ENCODE measurements at regions not wholly inside any gene's neighbourhood (a gene's known extent, or its start where the extent isn't known, plus 50 kb on each side); places are given as distances from the start of the nearest gene placed in this dataset.

GRCh38 chr6:138550346-138550767 is 51.1 kb upstream of the NHSL1 start:
- no peak overlapping the region for H3K9ac ChIP-seq (ENCODE audit: low read depth in 1 of 2, low read length in 2 of 2)
- H3K4me3 ChIP-seq (ENCODE audit: low read depth in 1 of 3, low read length in 3 of 3), result no peak overlapping the region
- H3K27ac ChIP-seq (ENCODE audit: low read depth in 1 of 2, low read length in 2 of 2), result peak overlapping the region in 1 of 2 donors; percentile 39
- no peaks in the 10 kb centered on the region for H3K9me3 ChIP-seq (ENCODE audit: control insufficient read depth in 4 of 4, low read length in 3 of 4)
- DNase-seq (ENCODE audit: low spot score), result no peak
- H3K4me1 ChIP-seq (ENCODE audit: control insufficient read depth in 4 of 4, insufficient read depth in 4 of 4, low read length in 3 of 4), result peaks cover 7 to 51% (median 28%) of the 10 kb centered on the region in 4 donors
- no peaks in the 10 kb centered on the region for H3K27me3 ChIP-seq (ENCODE audit: control insufficient read depth in 4 of 4, insufficient read depth in 4 of 4, low read length in 3 of 4)
- 21% methylated on average over 2 of the region's 2 CpGs for WGBS
- no peaks in the 10 kb centered on the region for H3K36me3 ChIP-seq (ENCODE audit: control insufficient read depth in 4 of 4, insufficient read depth in 3 of 4, low read depth in 1 of 4, low read length in 3 of 4)
- TF ChIP-seq FOXA2 (IDR thresholded peaks at IDR 0.05), result peak; percentile 32
- peak; percentile 60 for TF ChIP-seq ZBTB33 (IDR thresholded peaks at IDR 0.05)
- no peak for TF ChIP-seq TAF1 (conservative IDR thresholded peaks at IDR 0.05)
- TF ChIP-seq EGR1 (IDR thresholded peaks at IDR 0.05; ENCODE audit: low read depth in 2 of 2), result peak in 1 of 2 donors; percentile 30
- no peak for TF ChIP-seq CTCF (IDR thresholded peaks at IDR 0.05; ENCODE audit: low read depth, low read length, missing input control)
- TF ChIP-seq JUND (IDR thresholded peaks at IDR 0.05), result peak; percentile 47 to 91
- peak; percentile 26 to 33 for TF ChIP-seq RAD21 (IDR thresholded peaks at IDR 0.05)
- no peak for TF ChIP-seq GABPA (IDR thresholded peaks at IDR 0.05 in 1 of 2, conservative IDR thresholded peaks at IDR 0.05 in 1 of 2)
- peak; percentile 66 for TF ChIP-seq MAX (IDR thresholded peaks at IDR 0.05)
- peak; percentile 73 for TF ChIP-seq SP1 (IDR thresholded peaks at IDR 0.05)
- TF ChIP-seq HNF4A (conservative IDR thresholded peaks at IDR 0.05), result peak; percentile 89 to 94
- TF ChIP-seq YY1 (IDR thresholded peaks at IDR 0.05), result peak; percentile 85
- peak; percentile 68 for TF ChIP-seq HNF4G (IDR thresholded peaks at IDR 0.05)
- peak; percentile 81 for TF ChIP-seq NR2F2 (IDR thresholded peaks at IDR 0.05)
- peak; percentile 40 for TF ChIP-seq FOXA1 (IDR thresholded peaks at IDR 0.05)
- peak; percentile 13 for TF ChIP-seq ATF3 (IDR thresholded peaks at IDR 0.05)
- peak; percentile 80 to 88 for TF ChIP-seq RXRA (IDR thresholded peaks at IDR 0.05)
- TF ChIP-seq REST (IDR thresholded peaks at IDR 0.05), result peak; percentile 85
